Testis (tissue), 2 donors: ENCODE measurements at regions not wholly inside any gene's neighbourhood (a gene's known extent, or its start where the extent isn't known, plus 50 kb on each side); places are given as distances from the start of the nearest gene placed in this dataset.

Source experiments
- POLR2A ChIP-seq: fragments of 450-650 bp; IDR thresholded peaks from one replicate; pipeline ENCODE4 v1.6.1; 2017; ENCODE audit warnings: antibody characterized with exemption, mild to moderate bottlenecking, moderate library complexity
- TF ChIP-seq, protein P1 (sequence below), 3 experiments: fragments of 450-650 bp in 2 of 3; fragments of 200-600 bp in 1 of 3; sonication (generic) in 1 of 3; IDR thresholded peaks; one replicate each; pipeline ENCODE4 v1.5.1; 2016 to 2019; ENCODE audit warnings: antibody characterized with exemption in 3 of 3, mild to moderate bottlenecking in 2 of 3, moderate library complexity in 1 of 3

DNA sequence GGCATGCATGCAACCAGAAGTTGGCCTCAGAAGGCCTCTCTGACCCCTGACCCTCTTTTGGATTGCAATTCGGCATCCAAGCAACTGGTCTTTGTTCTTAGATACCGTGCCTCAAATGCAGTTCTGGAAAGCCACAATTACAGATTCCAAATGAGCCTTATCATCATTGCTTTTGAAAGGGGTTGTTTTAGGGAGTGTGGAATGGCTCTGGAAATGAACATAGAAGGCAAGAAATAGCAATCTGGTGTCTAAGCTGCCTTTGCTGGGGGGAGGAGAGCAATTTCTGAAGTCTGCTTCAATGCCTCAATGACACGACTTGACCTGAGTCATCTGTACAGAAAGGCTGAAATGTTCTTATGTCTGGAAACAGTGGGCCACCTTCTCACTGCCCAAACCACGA, 250.1 kb downstream of the NUAK1 start:
- TF ChIP-seq, protein P1, sequence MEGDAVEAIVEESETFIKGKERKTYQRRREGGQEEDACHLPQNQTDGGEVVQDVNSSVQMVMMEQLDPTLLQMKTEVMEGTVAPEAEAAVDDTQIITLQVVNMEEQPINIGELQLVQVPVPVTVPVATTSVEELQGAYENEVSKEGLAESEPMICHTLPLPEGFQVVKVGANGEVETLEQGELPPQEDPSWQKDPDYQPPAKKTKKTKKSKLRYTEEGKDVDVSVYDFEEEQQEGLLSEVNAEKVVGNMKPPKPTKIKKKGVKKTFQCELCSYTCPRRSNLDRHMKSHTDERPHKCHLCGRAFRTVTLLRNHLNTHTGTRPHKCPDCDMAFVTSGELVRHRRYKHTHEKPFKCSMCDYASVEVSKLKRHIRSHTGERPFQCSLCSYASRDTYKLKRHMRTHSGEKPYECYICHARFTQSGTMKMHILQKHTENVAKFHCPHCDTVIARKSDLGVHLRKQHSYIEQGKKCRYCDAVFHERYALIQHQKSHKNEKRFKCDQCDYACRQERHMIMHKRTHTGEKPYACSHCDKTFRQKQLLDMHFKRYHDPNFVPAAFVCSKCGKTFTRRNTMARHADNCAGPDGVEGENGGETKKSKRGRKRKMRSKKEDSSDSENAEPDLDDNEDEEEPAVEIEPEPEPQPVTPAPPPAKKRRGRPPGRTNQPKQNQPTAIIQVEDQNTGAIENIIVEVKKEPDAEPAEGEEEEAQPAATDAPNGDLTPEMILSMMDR (IDR thresholded peaks at IDR 0.05) = no peak
- no peak for TF ChIP-seq POLR2A
